OCI-LY1 (cell line): ENCODE measurements at regions not wholly inside any gene's neighbourhood (a gene's known extent, or its start where the extent isn't known, plus 50 kb on each side); places are given as distances from the start of the nearest gene placed in this dataset.

Source experiments
- H2AFZ ChIP-seq: fragments of 200-600 bp; sonication (generic), shearing (Covaris generic); 2 replicates; pipeline ENCODE4 v1.6.0; 2014; ENCODE audit warnings: antibody characterized with exemption, mild to moderate bottlenecking, low read length
- H3F3A ChIP-seq: fragments of 200-600 bp; sonication (generic), shearing (Covaris generic); 2 replicates; pipeline ENCODE4 v1.6.0; 2014; ENCODE audit warnings: mild to moderate bottlenecking, antibody characterized with exemption, low read length, moderate library complexity; ENCODE audit not compliant: insufficient read depth
- H3K27ac ChIP-seq: fragments of 200-600 bp; sonication (generic); 2 replicates; pipeline ENCODE4 v1.5.1; 2014; ENCODE audit warnings: low read length, mixed run types, mild to moderate bottlenecking, low read depth; ENCODE audit not compliant: poor library complexity, severe bottlenecking
- H3K27me3 ChIP-seq: fragments of 200-600 bp; sonication (generic); 2 replicates; pipeline ENCODE4 v1.6.0; 2014; ENCODE audit warnings: antibody characterized with exemption, mild to moderate bottlenecking, low read length, moderate library complexity; ENCODE audit not compliant: insufficient read depth
- H3K36me3 ChIP-seq: fragments of 200-600 bp; sonication (generic); 2 replicates; pipeline ENCODE4 v1.6.1; 2014; ENCODE audit warnings: mild to moderate bottlenecking, antibody characterized with exemption, low read length, moderate library complexity, mixed read lengths; ENCODE audit not compliant: insufficient read depth
- H3K4me1 ChIP-seq: fragments of 200-600 bp; sonication (generic); 2 replicates; pipeline ENCODE4 v1.5.1; 2014; ENCODE audit warnings: mild to moderate bottlenecking, low read length, moderate library complexity; ENCODE audit not compliant: insufficient read depth, severe bottlenecking
- H3K4me2 ChIP-seq: fragments of 200-600 bp; sonication (generic), shearing (Covaris generic); 2 replicates; pipeline ENCODE4 v1.6.1; 2014; ENCODE audit warnings: low read length
- H3K4me3 ChIP-seq: fragments of 200-600 bp; sonication (generic); 2 replicates; pipeline ENCODE4 v1.5.1; 2014; ENCODE audit warnings: low read length, low read depth, mild to moderate bottlenecking, mixed read lengths; ENCODE audit not compliant: poor library complexity, severe bottlenecking
- H3K79me2 ChIP-seq: fragments of 200-600 bp; shearing (Covaris generic); 2 replicates; pipeline ENCODE4 v1.6.1; 2016; ENCODE audit warnings: mixed run types, low read length, mixed read lengths; ENCODE audit not compliant: insufficient read depth
- H3K9ac ChIP-seq: fragments of 200-600 bp; sonication (generic), shearing (Covaris generic); 2 replicates; pipeline ENCODE4 v1.6.1; 2014; ENCODE audit warnings: mild to moderate bottlenecking, low read length, mixed read lengths
- H3K9me2 ChIP-seq: fragments of 200-600 bp; sonication (generic), shearing (Covaris generic); 2 replicates; pipeline ENCODE4 v1.6.1; 2014; ENCODE audit warnings: low read depth, mild to moderate bottlenecking, low read length, mixed read lengths
- H3K9me3 ChIP-seq: fragments of 200-600 bp; shearing (Covaris generic); 2 replicates; pipeline ENCODE4 v1.6.1; 2014; ENCODE audit warnings: low read length, mixed read lengths
- H4K20me1 ChIP-seq: fragments of 200-600 bp; sonication (generic), shearing (Covaris generic); 2 replicates; pipeline ENCODE4 v1.6.0; 2016; ENCODE audit warnings: mild to moderate bottlenecking, low read length; ENCODE audit not compliant: insufficient read depth
- EZH2 ChIP-seq: fragments of 200-600 bp; sonication (generic), shearing (Covaris generic); IDR thresholded peaks from 2 replicates; pipeline ENCODE4 v1.8.0; 2017; ENCODE audit warnings: borderline replicate concordance, mixed run types, mild to moderate bottlenecking, antibody characterized with exemption, low read length, moderate library complexity, mixed read lengths
- TF ChIP-seq, protein P1 (sequence below): fragments of 200-600 bp; sonication (generic), shearing (Covaris generic); IDR thresholded peaks from 2 replicates; pipeline ENCODE4 v1.5.1; 2017; ENCODE audit warnings: mild to moderate bottlenecking, antibody characterized with exemption, low read length, moderate library complexity, mixed read lengths

GRCh38 chr13:83601539-83601938, 280.7 kb downstream of the SLITRK1 start:
- no peaks in the 10 kb centered on the region for H3F3A ChIP-seq

DNA sequence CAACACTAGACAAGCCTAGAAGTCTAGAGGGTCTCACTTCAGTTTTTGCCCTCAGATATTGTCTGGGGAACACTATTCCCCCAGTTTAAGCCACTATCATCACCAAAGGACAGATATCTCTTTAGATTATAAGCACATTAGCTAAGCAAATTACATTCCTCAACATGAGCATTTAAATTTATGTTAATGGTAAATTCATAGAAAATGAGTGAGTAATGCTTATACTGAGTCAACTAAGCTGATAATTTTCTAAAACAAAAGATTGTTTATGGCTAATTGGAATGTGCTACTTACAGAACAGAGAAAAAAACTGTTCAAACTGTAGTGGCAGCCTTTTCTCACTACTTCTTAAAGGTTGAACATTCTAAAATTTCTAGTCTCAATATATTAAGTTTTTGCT, 290.2 kb downstream of the SLITRK1 start:
- TF ChIP-seq, protein P1, sequence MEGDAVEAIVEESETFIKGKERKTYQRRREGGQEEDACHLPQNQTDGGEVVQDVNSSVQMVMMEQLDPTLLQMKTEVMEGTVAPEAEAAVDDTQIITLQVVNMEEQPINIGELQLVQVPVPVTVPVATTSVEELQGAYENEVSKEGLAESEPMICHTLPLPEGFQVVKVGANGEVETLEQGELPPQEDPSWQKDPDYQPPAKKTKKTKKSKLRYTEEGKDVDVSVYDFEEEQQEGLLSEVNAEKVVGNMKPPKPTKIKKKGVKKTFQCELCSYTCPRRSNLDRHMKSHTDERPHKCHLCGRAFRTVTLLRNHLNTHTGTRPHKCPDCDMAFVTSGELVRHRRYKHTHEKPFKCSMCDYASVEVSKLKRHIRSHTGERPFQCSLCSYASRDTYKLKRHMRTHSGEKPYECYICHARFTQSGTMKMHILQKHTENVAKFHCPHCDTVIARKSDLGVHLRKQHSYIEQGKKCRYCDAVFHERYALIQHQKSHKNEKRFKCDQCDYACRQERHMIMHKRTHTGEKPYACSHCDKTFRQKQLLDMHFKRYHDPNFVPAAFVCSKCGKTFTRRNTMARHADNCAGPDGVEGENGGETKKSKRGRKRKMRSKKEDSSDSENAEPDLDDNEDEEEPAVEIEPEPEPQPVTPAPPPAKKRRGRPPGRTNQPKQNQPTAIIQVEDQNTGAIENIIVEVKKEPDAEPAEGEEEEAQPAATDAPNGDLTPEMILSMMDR, result no peak
- no peak for TF ChIP-seq EZH2
- Histone ChIP-seq H3K27me3 (no peaks in the 10 kb centered on the region), H3K79me2 (no peaks in the 10 kb centered on the region), H4K20me1 (no peaks in the 10 kb centered on the region), H3K9ac (no peak overlapping the region), H3K9me3 (no peaks in the 10 kb centered on the region), H3K4me3 (no peak overlapping the region), H2AFZ (no peak overlapping the region), H3F3A (no peaks in the 10 kb centered on the region), H3K4me2 (no peak overlapping the region), H3K36me3 (no peaks in the 10 kb centered on the region), H3K9me2 (no peaks in the 10 kb centered on the region), H3K27ac (no peak overlapping the region), H3K4me1 (no peaks in the 10 kb centered on the region)

More at GRCh38 chr13:83601539-83601938, 280.7 kb downstream of the SLITRK1 start:
- Histone ChIP-seq H3K9me2 (no peaks in the 10 kb centered on the region), H2AFZ (no peak overlapping the region), H3K27ac (no peak overlapping the region), H3K27me3 (no peaks in the 10 kb centered on the region), H3K4me3 (no peak overlapping the region), H3K9me3 (no peaks in the 10 kb centered on the region), H3K4me2 (no peak overlapping the region), H3K4me1 (no peaks in the 10 kb centered on the region), H3K9ac (no peak overlapping the region), H3K36me3 (no peaks in the 10 kb centered on the region), H3K79me2 (no peaks in the 10 kb centered on the region), H4K20me1 (no peaks in the 10 kb centered on the region)
- no peak for TF ChIP-seq EZH2
- TF ChIP-seq, protein P1, result no peak

DNA sequence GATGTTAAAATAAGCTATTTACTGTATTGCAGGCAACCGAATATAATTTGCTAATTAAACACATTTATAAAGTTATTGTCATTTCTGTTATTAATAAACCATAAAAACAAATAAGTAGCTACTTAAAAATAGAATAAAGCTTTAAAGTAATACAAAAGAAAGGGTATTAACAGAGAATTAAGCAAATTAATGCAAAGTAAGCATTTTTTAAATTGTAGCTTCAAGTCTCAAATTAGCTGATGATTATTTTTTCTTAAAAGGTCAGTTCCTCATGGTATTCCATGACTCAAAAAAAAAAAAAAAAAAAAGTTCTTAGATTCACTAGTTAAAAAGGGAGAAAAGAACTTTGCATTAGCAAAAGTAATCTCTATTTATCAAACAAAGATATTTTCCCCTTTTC, 292.5 kb downstream of the SLITRK1 start:
- H3K4me3 ChIP-seq, result no peak overlapping the region

More for the DNA sequence above, 292.5 kb downstream of the SLITRK1 start:
- Histone ChIP-seq H3K9ac (no peak overlapping the region), H3K9me2 (no peaks in the 10 kb centered on the region), H3K4me1 (no peaks in the 10 kb centered on the region), H3K79me2 (no peaks in the 10 kb centered on the region), H3K4me2 (no peak overlapping the region), H3K27me3 (no peaks in the 10 kb centered on the region), H3K36me3 (no peaks in the 10 kb centered on the region), H3K9me3 (no peaks in the 10 kb centered on the region), H2AFZ (no peak overlapping the region), H4K20me1 (no peaks in the 10 kb centered on the region), H3F3A (no peaks in the 10 kb centered on the region), H3K27ac (no peak overlapping the region)
- TF ChIP-seq, protein P1, result no peak
- no peak for TF ChIP-seq EZH2
